ENCODE measurements at regions not wholly inside any gene's neighbourhood (a gene's known extent, or its start where the extent isn't known, plus 50 kb on each side); places are given as distances from the start of the nearest gene placed in this dataset.

DNA sequence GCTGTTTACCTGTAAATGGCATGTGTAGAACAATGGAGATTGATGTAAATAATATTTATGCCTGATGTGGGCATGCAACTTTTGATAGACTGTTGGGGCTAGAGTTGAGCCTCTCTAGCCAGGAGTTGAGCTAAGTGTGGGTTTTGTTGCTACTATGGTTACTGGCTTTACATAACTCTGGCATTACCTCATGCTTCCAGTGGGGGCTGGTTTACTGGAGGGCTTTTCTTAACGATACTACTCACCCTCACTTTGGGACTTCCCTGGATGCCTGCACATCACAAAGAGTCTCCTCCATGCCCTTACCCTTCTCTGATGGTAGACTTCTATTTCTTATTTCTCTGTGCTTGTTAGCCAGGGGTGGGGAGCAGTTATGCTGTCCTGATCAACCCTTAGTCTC, 524.6 kb upstream of the CDH4 start:
- Mint-ChIP-seq H3K27ac (ENCODE audit: unreplicated experiment) (no peak overlapping the region), H3K36me3 (ENCODE audit: low read depth) (no peaks in the 10 kb centered on the region), H3K9me3 (ENCODE audit: low read depth) (peaks cover 12% of the 10 kb centered on the region), H3K4me3 (ENCODE audit: unreplicated experiment) (no peak overlapping the region), H3K27me3 (ENCODE audit: low read depth) (peaks cover 5% of the 10 kb centered on the region), H3K4me1 (ENCODE audit: low read depth) (no peaks in the 10 kb centered on the region)
- DNase-seq (ENCODE audit: low spot score) = no peak
- TF ChIP-seq CTCF (IDR thresholded peaks at IDR 0.05) = no peak

DNA sequence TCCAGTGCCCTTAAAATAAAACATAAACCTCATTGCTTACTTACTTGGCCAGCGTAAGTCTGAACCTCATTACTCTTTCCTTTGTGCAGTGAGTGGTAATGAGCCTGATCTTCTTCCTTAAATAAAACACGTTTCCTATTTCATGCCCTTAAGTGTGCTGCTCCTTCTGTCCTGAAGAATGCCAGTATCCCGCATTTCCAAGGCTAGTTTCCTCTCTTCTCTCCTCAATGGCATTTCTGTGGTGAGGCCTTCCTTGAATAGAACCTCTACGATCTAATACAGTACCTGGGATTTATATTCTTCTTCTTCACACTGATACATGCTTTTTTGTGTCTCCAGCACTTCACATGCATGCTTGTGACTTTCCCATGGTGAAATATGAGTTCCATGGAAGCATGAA, 523.4 kb upstream of the CDH4 start:
- Mint-ChIP-seq H3K9me3 (ENCODE audit: low read depth) (peaks cover 12% of the 10 kb centered on the region), H3K27ac (ENCODE audit: unreplicated experiment) (no peak overlapping the region)

DNA sequence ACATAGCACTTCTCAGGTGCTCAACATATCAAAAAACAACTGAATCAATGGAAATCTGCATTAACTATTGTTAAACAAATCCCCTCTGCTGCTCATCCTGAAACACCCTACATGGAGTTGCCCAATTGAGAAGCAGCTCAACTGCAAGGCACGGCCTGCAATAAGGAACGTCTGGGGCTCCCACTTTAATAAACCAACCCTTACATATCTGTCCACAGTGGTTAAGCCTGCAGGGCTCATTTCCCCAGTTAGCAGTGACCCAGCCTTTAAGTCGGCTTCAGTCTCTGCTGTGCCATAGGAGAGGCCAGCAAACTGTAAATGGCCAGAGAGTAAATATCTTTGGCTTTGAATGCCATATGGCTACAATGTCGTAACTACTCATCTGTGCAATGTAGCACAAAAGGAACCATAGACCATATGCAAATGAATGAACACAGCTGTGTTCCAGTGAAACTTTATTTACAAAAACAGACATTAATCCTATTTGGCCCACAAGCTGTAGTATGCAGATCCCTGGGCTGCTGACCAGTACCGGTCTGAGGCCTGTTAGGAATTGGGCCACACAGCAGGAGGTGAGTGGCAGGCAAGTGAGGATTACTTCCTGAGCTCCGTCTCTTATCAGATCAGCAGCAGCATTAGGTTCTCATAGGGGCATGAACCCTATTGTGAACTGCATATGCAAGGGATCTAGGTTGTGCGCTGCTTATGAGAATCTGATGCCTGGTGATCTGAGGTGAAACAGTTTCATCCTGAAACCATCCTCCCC, 522.7 kb upstream of the CDH4 start:
- no peak for DNase-seq (ENCODE audit: low spot score)
- peaks cover 12% of the 10 kb centered on the region for H3K9me3 Mint-ChIP-seq (ENCODE audit: low read depth)
- H3K27ac Mint-ChIP-seq (ENCODE audit: unreplicated experiment) = no peak overlapping the region
- H3K4me1 Mint-ChIP-seq (ENCODE audit: low read depth) = no peaks in the 10 kb centered on the region
- peaks cover 5% of the 10 kb centered on the region for H3K27me3 Mint-ChIP-seq (ENCODE audit: low read depth)
- H3K4me3 Mint-ChIP-seq (ENCODE audit: unreplicated experiment) = no peak overlapping the region
- H3K36me3 Mint-ChIP-seq (ENCODE audit: low read depth) = no peaks in the 10 kb centered on the region
- TF ChIP-seq CTCF (IDR thresholded peaks at IDR 0.05) = no peak

More for the DNA sequence above, 523.4 kb upstream of the CDH4 start:
- no peak for TF ChIP-seq CTCF (IDR thresholded peaks at IDR 0.05)
- no peak for DNase-seq (ENCODE audit: low spot score)
- Mint-ChIP-seq H3K4me1 (ENCODE audit: low read depth) (no peaks in the 10 kb centered on the region), H3K36me3 (ENCODE audit: low read depth) (no peaks in the 10 kb centered on the region), H3K27me3 (ENCODE audit: low read depth) (peaks cover 5% of the 10 kb centered on the region), H3K4me3 (ENCODE audit: unreplicated experiment) (no peak overlapping the region)

- no peak overlapping the region for H3K4me3 Mint-ChIP-seq (ENCODE audit: unreplicated experiment)
- no peak overlapping the region for H3K27ac Mint-ChIP-seq (ENCODE audit: unreplicated experiment)
- H3K4me1 Mint-ChIP-seq (ENCODE audit: low read depth) = no peaks in the 10 kb centered on the region
- no peak for DNase-seq (ENCODE audit: low spot score)
- no peak for TF ChIP-seq CTCF (IDR thresholded peaks at IDR 0.05)
- no peaks in the 10 kb centered on the region for H3K36me3 Mint-ChIP-seq (ENCODE audit: low read depth)
- H3K9me3 Mint-ChIP-seq (ENCODE audit: low read depth) = peaks cover 9% of the 10 kb centered on the region
- H3K27me3 Mint-ChIP-seq (ENCODE audit: low read depth) = no peaks in the 10 kb centered on the region
These were observed 519.7 kb upstream of the CDH4 start for GRCh38 chr20:60732322-60732721.

DNA sequence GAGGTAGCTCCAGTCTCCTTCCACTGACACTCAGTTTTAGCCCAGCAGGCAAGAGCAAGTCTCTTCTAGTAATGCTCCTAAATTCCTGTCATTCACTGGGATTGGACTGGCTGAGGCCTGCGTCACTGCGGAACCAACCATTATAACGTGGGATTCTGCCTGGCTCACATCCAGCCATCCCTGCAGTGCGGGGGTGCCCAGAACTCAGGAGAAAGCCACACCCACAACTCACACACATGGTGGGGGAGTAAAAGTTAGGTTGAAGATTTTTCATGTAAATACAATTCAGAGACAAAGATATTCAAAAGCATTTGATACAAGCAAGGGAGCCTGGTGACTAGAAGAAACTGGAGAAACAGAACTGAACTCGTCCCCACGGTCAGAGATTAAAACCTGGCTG, 504.0 kb upstream of the CDH4 start:
- Mint-ChIP-seq H3K4me1 (ENCODE audit: low read depth) (no peaks in the 10 kb centered on the region), H3K9me3 (ENCODE audit: low read depth) (peaks cover 9% of the 10 kb centered on the region), H3K27me3 (ENCODE audit: low read depth) (no peaks in the 10 kb centered on the region), H3K4me3 (ENCODE audit: unreplicated experiment) (no peak overlapping the region), H3K36me3 (ENCODE audit: low read depth) (no peaks in the 10 kb centered on the region), H3K27ac (ENCODE audit: unreplicated experiment) (no peak overlapping the region)
- DNase-seq (ENCODE audit: low spot score) = no peak
- no peak for TF ChIP-seq CTCF (IDR thresholded peaks at IDR 0.05)
